ENCODE measurements at regions not wholly inside any gene's neighbourhood (a gene's known extent, or its start where the extent isn't known, plus 50 kb on each side); places are given as distances from the start of the nearest gene placed in this dataset.

DNA sequence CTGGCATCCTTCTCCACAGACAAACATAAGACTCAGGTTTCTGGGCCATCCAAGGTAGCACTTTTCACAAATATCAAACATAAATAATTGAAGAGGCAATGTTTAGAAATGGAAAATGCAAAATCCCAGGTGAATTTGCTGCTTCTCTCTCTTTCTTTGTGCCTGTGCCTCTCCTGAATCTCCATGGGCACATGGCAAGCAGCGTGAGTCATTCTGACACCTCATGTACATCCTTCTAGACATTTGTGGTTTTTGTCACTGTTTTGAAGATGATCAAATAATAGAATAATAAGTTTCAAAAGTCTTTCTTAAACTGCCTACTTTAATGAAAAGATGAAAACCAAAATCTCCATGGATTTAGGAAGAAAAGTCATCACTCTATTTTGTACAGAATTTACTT is 60.3 kb upstream of the RAB11FIP2 start:
- POLR2A ChIA-PET, result no interaction called here
- Histone ChIP-seq H3K27ac (ENCODE audit: low read depth, low read length) (no peak overlapping the region), H3K4me3 (ENCODE audit: low read depth, low read length) (no peak overlapping the region), H3K9me3 (ENCODE audit: control insufficient read depth, insufficient read depth, low read length) (no peaks in the 10 kb centered on the region), H3K27me3 (ENCODE audit: control insufficient read depth, insufficient read depth, low read length) (no peaks in the 10 kb centered on the region)
- TF ChIP-seq, protein P1, sequence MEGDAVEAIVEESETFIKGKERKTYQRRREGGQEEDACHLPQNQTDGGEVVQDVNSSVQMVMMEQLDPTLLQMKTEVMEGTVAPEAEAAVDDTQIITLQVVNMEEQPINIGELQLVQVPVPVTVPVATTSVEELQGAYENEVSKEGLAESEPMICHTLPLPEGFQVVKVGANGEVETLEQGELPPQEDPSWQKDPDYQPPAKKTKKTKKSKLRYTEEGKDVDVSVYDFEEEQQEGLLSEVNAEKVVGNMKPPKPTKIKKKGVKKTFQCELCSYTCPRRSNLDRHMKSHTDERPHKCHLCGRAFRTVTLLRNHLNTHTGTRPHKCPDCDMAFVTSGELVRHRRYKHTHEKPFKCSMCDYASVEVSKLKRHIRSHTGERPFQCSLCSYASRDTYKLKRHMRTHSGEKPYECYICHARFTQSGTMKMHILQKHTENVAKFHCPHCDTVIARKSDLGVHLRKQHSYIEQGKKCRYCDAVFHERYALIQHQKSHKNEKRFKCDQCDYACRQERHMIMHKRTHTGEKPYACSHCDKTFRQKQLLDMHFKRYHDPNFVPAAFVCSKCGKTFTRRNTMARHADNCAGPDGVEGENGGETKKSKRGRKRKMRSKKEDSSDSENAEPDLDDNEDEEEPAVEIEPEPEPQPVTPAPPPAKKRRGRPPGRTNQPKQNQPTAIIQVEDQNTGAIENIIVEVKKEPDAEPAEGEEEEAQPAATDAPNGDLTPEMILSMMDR (IDR thresholded peaks at IDR 0.05; ENCODE audit: low read depth, low read length), result no peak
- DNase-seq (ENCODE audit: low read depth, low spot score), result no peak
- CTCF ChIA-PET, result interaction anchor here (0.5 to 1.7 kb wide), 6 partner anchors 11 to 100 kb away, joined by 3 to 7 read pairs (median 4); no protein-coding TSS in a partner anchor

DNA sequence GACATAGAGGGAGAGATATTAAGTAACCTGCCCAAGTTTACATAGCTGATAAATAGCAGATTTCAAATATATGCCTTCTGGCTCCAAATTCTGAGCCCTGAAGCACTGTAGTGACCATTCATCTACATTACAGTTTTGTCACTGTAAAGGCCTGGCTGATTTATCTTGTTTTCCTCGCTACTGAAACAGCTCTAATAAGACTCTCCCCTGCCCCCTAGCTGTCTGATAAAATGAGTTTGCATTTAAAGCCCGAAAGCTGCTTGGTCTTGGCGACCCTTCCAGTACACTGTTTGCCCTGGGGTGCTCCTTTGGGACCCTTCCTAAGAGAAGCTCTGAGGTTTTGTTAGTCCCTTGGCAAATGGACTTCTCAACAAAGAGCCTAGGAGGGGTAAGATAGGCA is 59.7 kb upstream of the RAB11FIP2 start:
- no peak for DNase-seq (ENCODE audit: low read depth, low spot score)
- ChIA-PET CTCF (interaction anchor here (0.5 to 1.7 kb wide), 11 partner anchors 11 to 609 kb away, joined by 3 to 9 read pairs (median 4); no protein-coding TSS in a partner anchor), POLR2A (interaction anchor here (0.6 kb wide), 1 partner anchor 409 kb away, joined by 4 read pairs; no protein-coding TSS in a partner anchor)
- Histone ChIP-seq H3K4me3 (ENCODE audit: low read depth, low read length) (no peak overlapping the region), H3K27ac (ENCODE audit: low read depth, low read length) (no peak overlapping the region), H3K9me3 (ENCODE audit: control insufficient read depth, insufficient read depth, low read length) (no peaks in the 10 kb centered on the region), H3K27me3 (ENCODE audit: control insufficient read depth, insufficient read depth, low read length) (no peaks in the 10 kb centered on the region)
- TF ChIP-seq, protein P1 (IDR thresholded peaks at IDR 0.05; ENCODE audit: low read depth, low read length), result peak; percentile 56

DNA sequence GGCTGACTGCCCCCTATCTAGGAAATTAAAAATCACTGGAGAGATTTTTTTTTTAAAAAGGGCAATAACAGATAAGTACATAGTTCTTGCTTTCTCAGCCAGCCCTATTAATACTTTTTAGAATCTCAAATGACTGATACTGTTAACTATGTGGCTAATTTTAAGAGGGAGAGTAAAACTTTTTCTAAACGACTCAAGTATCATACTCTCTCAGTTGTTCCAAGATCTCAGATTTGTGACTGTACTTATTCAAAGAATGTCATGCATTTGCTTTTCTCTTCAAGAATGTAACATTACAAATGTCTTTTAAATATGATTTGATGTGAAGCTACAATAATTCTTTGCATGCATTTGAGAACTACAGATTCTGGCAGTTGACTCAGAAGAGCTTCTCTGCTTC is 55.4 kb upstream of the RAB11FIP2 start:
- H3K27ac ChIP-seq (ENCODE audit: low read depth, low read length), result no peak overlapping the region

DNA sequence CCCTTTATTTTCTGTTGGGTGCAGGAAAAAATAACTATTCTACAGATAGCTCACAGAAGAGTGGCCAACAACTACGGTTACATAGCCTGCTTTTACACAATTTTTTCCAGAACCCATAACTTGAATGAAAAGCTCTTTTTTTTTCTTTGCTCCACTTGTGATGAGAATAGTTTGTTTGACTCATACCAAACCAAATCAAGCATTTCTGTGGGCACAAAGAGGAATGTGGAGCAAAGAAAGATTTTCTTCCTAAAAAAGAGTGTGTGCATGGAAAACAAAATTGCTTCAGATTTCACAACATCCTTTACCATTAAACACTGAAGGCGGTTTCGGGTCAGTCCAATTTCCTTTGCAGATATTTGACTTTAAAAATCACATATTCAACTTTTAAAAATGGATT is 54.8 kb upstream of the RAB11FIP2 start:
- no peak for DNase-seq (ENCODE audit: low read depth, low spot score)
- H3K9me3 ChIP-seq (ENCODE audit: control insufficient read depth, insufficient read depth, low read length), result no peaks in the 10 kb centered on the region
- H3K27ac ChIP-seq (ENCODE audit: low read depth, low read length), result no peak overlapping the region
- ChIA-PET CTCF (interaction anchor here (0.9 to 1.4 kb wide), 3 partner anchors 9 to 605 kb away, joined by 3 to 5 read pairs (median 4); no protein-coding TSS in a partner anchor), POLR2A (no interaction called here)
- H3K4me3 ChIP-seq (ENCODE audit: low read depth, low read length), result no peak overlapping the region
- H3K27me3 ChIP-seq (ENCODE audit: control insufficient read depth, insufficient read depth, low read length), result no peaks in the 10 kb centered on the region
- TF ChIP-seq, protein P1 (IDR thresholded peaks at IDR 0.05; ENCODE audit: low read depth, low read length), result no peak

More for the DNA sequence above, 55.4 kb upstream of the RAB11FIP2 start:
- DNase-seq (ENCODE audit: low read depth, low spot score), result no peak
- ChIA-PET CTCF (no interaction called here), POLR2A (no interaction called here)
- Histone ChIP-seq H3K9me3 (ENCODE audit: control insufficient read depth, insufficient read depth, low read length) (no peaks in the 10 kb centered on the region), H3K4me3 (ENCODE audit: low read depth, low read length) (no peak overlapping the region), H3K27me3 (ENCODE audit: control insufficient read depth, insufficient read depth, low read length) (no peaks in the 10 kb centered on the region)
- TF ChIP-seq, protein P1 (IDR thresholded peaks at IDR 0.05; ENCODE audit: low read depth, low read length), result no peak

Measured in AG04450 (cell line).